HEK293 (cell line): ENCODE measurements at regions not wholly inside any gene's neighbourhood (a gene's known extent, or its start where the extent isn't known, plus 50 kb on each side); places are given as distances from the start of the nearest gene placed in this dataset.

Experiments
- CTCF ChIA-PET: fragments of 350-600 bp; formaldehyde crosslinking; extraction: SDS; loops from one replicate; lab custom pipeline; 2021; ENCODE audit warnings: antibody characterized with exemption; lab: Yijun Ruan, JAX
- POLR2A ChIA-PET: fragments of 300-600 bp; formaldehyde crosslinking; extraction: SDS; loops from one replicate; lab custom pipeline; 2020; ENCODE audit warnings: antibody characterized with exemption, inconsistent platforms; lab: Yijun Ruan, JAX
- H3K27ac ChIP-seq: fragments of 200-500 bp; sonication (Bioruptor generic); 2 replicates; pipeline ENCODE4 v1.5.1; 2014; ENCODE audit warnings: low read depth, low read length, control low read depth, inconsistent platforms; ENCODE audit errors: extremely low read depth
- H3K36me3 ChIP-seq, 2 experiments: fragments of 200-500 bp in 1 of 2; sonication (Bioruptor generic) in 1 of 2; 1 replicate in 1 of 2; 2 replicates in 1 of 2; pipeline ENCODE4 v1.5.1; 2014 to 2017; ENCODE audit warnings: inconsistent platforms in 2 of 2, low read length in 2 of 2; ENCODE audit not compliant: control insufficient read depth in 2 of 2, insufficient read depth in 1 of 2
- H3K4me1 ChIP-seq: fragments of 200-500 bp; sonication (Bioruptor generic); 2 replicates; pipeline ENCODE4 v1.5.1; 2014; ENCODE audit warnings: mild to moderate bottlenecking, low read length, inconsistent platforms; ENCODE audit not compliant: control insufficient read depth, insufficient read depth
- H3K4me3 ChIP-seq: 2 replicates; pipeline ENCODE4 v1.5.1; 2011; ENCODE audit warnings: low read depth, mild to moderate bottlenecking, control low read depth, low read length, moderate library complexity
- H3K9me3 ChIP-seq: fragments of 200-500 bp; sonication (Bioruptor generic); 2 replicates; pipeline ENCODE4 v1.5.1; 2014; ENCODE audit warnings: low read depth, low read length, inconsistent platforms; ENCODE audit not compliant: control insufficient read depth, insufficient read depth
- GLIS2 ChIP-seq: fragments of 450-650 bp; formaldehyde crosslinking; IDR thresholded peaks from 2 replicates; pipeline ENCODE4 v1.5.1; 2016; ENCODE audit warnings: missing biosample characterization, missing genetic modification characterization
- HOXC10 ChIP-seq: sonication (generic); formaldehyde crosslinking; IDR thresholded peaks from 2 replicates; pipeline ENCODE4 v1.8.1; 2023; ENCODE audit warnings: mild to moderate bottlenecking, missing genetic modification reagents
- KLF17 ChIP-seq: fragments of 450-650 bp; formaldehyde crosslinking; IDR thresholded peaks from 2 replicates; pipeline ENCODE4 v1.5.1; 2016; ENCODE audit warnings: missing biosample characterization, missing genetic modification characterization
- ZBTB17 ChIP-seq: fragments of 450-650 bp; formaldehyde crosslinking; IDR thresholded peaks from 2 replicates; pipeline ENCODE4 v1.5.1; 2016; ENCODE audit warnings: missing biosample characterization, missing genetic modification characterization
- ZBTB6 ChIP-seq: fragments of 450-650 bp; formaldehyde crosslinking; IDR thresholded peaks from 2 replicates; pipeline ENCODE4 v1.5.1; 2017; ENCODE audit warnings: missing biosample characterization, missing genetic modification characterization
- ZNF10 ChIP-seq: fragments of 450-650 bp; formaldehyde crosslinking; IDR thresholded peaks from 2 replicates; pipeline ENCODE4 v1.5.1; 2017; ENCODE audit warnings: missing biosample characterization, missing genetic modification characterization
- ZNF16 ChIP-seq: fragments of 450-650 bp; formaldehyde crosslinking; IDR thresholded peaks from 2 replicates; pipeline ENCODE4 v1.5.1; 2016; ENCODE audit warnings: low read depth, missing biosample characterization, missing genetic modification characterization
- ZNF266 ChIP-seq: fragments of 450-650 bp; formaldehyde crosslinking; IDR thresholded peaks from 2 replicates; pipeline ENCODE4 v1.5.1; 2016; ENCODE audit warnings: missing biosample characterization, missing genetic modification characterization, low read depth
- ZNF292 ChIP-seq: fragments of 450-650 bp; formaldehyde crosslinking; IDR thresholded peaks from 2 replicates; pipeline ENCODE4 v1.5.1; 2016; ENCODE audit warnings: low read depth, missing biosample characterization, missing genetic modification characterization, borderline replicate concordance
- ZNF311 ChIP-seq: fragments of 450-650 bp; formaldehyde crosslinking; IDR thresholded peaks from 2 replicates; pipeline ENCODE4 v1.5.1; 2017; ENCODE audit warnings: missing biosample characterization, missing genetic modification characterization, borderline replicate concordance
- ZNF324 ChIP-seq: fragments of 450-650 bp; formaldehyde crosslinking; IDR thresholded peaks from 2 replicates; pipeline ENCODE4 v1.5.1; 2016; ENCODE audit warnings: missing biosample characterization, missing genetic modification characterization
- ZNF350 ChIP-seq: fragments of 450-650 bp; formaldehyde crosslinking; IDR thresholded peaks from 2 replicates; pipeline ENCODE4 v1.5.0; 2017; ENCODE audit warnings: missing biosample characterization, mild to moderate bottlenecking, missing genetic modification characterization
- ZNF37A ChIP-seq: fragments of 450-650 bp; IDR thresholded peaks from 2 replicates; pipeline ENCODE4 v1.5.1; 2018; ENCODE audit warnings: missing biosample characterization, missing genetic modification characterization
- ZNF433 ChIP-seq: fragments of 450-650 bp; formaldehyde crosslinking; IDR thresholded peaks from 2 replicates; pipeline ENCODE4 v1.5.1; 2016; ENCODE audit warnings: missing biosample characterization, missing genetic modification characterization, low read depth
- ZNF501 ChIP-seq: fragments of 450-650 bp; formaldehyde crosslinking; IDR thresholded peaks from 2 replicates; pipeline ENCODE4 v1.5.1; 2016; ENCODE audit warnings: missing biosample characterization, missing genetic modification characterization
- ZNF518A ChIP-seq: fragments of 450-650 bp; formaldehyde crosslinking; conservative IDR thresholded peaks from 2 replicates; pipeline ENCODE4 v1.5.1; 2016; ENCODE audit warnings: low read depth, missing biosample characterization, missing genetic modification characterization
- ZNF555 ChIP-seq: fragments of 450-650 bp; formaldehyde crosslinking; conservative IDR thresholded peaks from 2 replicates; pipeline ENCODE4 v1.5.1; 2017; ENCODE audit warnings: missing biosample characterization, mild to moderate bottlenecking, missing genetic modification characterization, inconsistent platforms
- ZNF600 ChIP-seq: fragments of 450-650 bp; formaldehyde crosslinking; IDR thresholded peaks from 2 replicates; pipeline ENCODE4 v1.5.1; 2016; ENCODE audit warnings: missing biosample characterization, missing genetic modification characterization
- ZNF658 ChIP-seq: fragments of 450-650 bp; formaldehyde crosslinking; IDR thresholded peaks from 2 replicates; pipeline ENCODE4; 2016; ENCODE audit warnings: missing biosample characterization, missing genetic modification characterization
- ZNF776 ChIP-seq: fragments of 450-650 bp; formaldehyde crosslinking; IDR thresholded peaks from 2 replicates; pipeline ENCODE4 v1.5.0; 2017; ENCODE audit warnings: missing biosample characterization, missing genetic modification characterization, borderline replicate concordance
- ZNF837 ChIP-seq: fragments of 450-650 bp; formaldehyde crosslinking; IDR thresholded peaks from 2 replicates; pipeline ENCODE4 v1.5.1; 2016; ENCODE audit warnings: missing biosample characterization, missing genetic modification characterization
- ZSCAN16 ChIP-seq: fragments of 450-650 bp; formaldehyde crosslinking; IDR thresholded peaks from 2 replicates; pipeline ENCODE4 v1.5.1; 2016; ENCODE audit warnings: missing biosample characterization, missing genetic modification characterization

GRCh38 chr6:102677225-102677624, 1283.7 kb downstream of the GRIK2 start (continued):
- TF ChIP-seq ZNF600 (tag by site-specific recombination) (no peak), ZNF518A (tag by site-specific recombination) (no peak), GLIS2 (no peak), ZBTB6 (no peak)

GRCh38 chr6:102670735-102671134, 1277.2 kb downstream of the GRIK2 start:
- ChIA-PET CTCF (no interaction called here), POLR2A (no interaction called here)
- H3K36me3 ChIP-seq, result no peaks in the 10 kb centered on the region
- no peaks in the 10 kb centered on the region for H3K4me1 ChIP-seq
- no peak overlapping the region for H3K27ac ChIP-seq
- H3K9me3 ChIP-seq, result no peaks in the 10 kb centered on the region
- TF ChIP-seq ZNF266 (tag by site-specific recombination) (no peak), ZNF501 (tag by site-specific recombination) (no peak), ZNF350 (tag by site-specific recombination) (no peak), ZNF433 (tag by site-specific recombination) (no peak), ZNF776 (tag by site-specific recombination) (no peak), KLF17 (tag by site-specific recombination) (no peak), ZNF10 (tag by site-specific recombination) (no peak), ZNF16 (tag by site-specific recombination) (no peak), ZNF555 (no peak), ZNF37A (no peak), ZNF311 (no peak), ZNF837 (tag by site-specific recombination) (no peak), ZNF324 (tag by site-specific recombination) (no peak), ZBTB17 (tag by site-specific recombination) (no peak), HOXC10 (CRISPR knock-in tag) (no peak), ZSCAN16 (tag by site-specific recombination) (no peak), ZNF658 (no peak), ZNF292 (no peak)
- H3K4me3 ChIP-seq, result no peak overlapping the region
